CD1c-positive myeloid dendritic cell (primary cell): ENCODE measurements at regions not wholly inside any gene's neighbourhood (a gene's known extent, or its start where the extent isn't known, plus 50 kb on each side); places are given as distances from the start of the nearest gene placed in this dataset.

ENCODE experiments used
- DNase-seq: peaks from one replicate; pipeline ENCODE4 v3.0.0-alpha.2; 2016; ENCODE audit errors: extremely low spot score

DNA sequence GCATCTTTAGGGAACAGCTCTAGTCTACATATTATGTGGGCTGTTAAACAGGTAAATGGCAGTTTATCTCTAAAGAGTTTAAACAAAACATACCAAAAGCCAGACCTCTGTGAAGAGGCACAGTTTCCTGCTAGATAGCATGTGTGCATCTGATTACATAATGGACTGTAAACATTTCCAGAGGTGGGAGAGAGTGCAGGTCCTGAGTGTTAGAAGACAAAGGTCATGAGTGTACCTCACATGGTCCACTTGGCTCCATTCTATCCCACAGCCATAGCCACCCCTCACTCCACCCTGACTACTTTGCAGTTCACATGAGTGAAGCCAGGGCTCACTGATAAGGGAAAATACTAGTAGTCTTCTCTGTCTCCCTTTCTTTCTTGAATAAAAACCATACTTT, 233.4 kb downstream of the MTX2 start:
- DNase-seq: no peak

DNA sequence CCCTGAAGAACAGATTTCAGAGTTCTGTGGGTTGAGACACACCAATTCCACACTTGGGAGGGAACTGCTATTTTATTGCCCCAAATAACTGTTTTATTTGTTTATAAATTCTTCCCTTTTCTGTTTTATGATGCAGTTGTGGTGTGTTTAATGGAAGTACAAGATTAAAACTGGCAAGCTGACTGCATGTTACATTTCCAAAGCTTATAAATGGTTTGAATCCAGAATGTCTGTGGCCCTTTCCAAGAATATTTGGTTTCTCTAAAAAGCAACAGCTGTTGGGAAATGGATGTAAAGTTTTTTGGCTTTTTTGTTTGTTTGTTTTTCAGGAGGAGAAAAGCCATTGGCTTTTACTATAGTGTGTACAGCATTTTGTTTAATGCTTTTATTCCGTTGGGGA, 234.5 kb downstream of the MTX2 start:
- no peak for DNase-seq

DNA sequence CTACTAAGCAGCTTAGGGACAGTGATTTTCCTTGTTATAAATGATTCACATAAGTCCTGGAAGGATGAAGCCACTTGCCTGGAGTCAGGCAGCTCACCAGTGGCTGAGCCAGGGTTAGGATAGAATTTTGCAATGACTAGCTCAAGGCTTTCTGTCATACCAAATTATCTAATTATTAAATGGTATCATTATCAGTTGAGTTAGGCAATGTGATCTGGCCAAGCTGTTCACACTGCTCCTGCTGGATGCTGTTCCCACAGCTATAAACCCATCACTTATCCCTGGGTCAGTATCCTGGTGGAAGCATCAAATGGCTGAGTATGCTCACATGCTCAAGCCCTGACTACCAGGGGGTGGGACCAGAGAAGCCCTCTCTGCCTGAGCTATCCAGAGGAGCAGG, 235.2 kb downstream of the MTX2 start:
- no peak for DNase-seq

DNA sequence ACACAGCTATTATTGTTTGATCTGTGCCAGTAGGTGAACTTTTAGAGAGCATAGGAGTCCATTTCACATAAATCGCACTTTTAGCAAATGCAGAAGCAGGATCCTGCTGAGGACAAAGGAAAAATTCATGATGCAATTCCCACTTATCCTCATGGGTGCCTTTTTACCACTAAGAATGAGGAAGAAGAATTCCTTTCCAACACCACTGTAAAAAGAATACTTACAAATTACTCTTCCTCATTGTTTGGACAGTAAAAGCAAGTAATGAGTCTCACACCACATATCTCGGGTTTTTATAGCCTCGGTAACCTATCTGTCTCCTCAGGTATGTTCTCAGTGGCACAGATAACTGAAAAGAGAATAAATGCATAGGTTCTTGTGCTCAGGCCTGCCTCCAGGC, 238.5 kb downstream of the MTX2 start:
- no peak for DNase-seq

DNA sequence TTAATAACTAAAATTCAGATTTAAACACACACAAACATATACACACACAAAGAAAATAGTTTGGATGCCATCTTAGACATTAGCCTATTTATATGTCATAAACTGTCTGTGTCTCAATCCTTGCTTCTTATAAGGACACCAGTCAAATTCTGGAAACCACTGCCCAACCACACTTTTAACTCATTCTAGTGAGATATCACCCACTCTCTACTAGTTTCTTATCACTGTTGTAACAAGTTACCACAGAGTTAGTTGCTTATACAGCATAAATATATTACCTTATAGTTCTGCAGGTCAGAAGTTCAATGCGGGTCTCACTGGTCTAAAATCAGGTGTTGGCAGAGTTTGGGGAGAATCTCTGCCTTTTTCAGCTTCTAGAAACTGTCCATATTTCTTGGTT, 239.1 kb downstream of the MTX2 start:
- no peak for DNase-seq

DNA sequence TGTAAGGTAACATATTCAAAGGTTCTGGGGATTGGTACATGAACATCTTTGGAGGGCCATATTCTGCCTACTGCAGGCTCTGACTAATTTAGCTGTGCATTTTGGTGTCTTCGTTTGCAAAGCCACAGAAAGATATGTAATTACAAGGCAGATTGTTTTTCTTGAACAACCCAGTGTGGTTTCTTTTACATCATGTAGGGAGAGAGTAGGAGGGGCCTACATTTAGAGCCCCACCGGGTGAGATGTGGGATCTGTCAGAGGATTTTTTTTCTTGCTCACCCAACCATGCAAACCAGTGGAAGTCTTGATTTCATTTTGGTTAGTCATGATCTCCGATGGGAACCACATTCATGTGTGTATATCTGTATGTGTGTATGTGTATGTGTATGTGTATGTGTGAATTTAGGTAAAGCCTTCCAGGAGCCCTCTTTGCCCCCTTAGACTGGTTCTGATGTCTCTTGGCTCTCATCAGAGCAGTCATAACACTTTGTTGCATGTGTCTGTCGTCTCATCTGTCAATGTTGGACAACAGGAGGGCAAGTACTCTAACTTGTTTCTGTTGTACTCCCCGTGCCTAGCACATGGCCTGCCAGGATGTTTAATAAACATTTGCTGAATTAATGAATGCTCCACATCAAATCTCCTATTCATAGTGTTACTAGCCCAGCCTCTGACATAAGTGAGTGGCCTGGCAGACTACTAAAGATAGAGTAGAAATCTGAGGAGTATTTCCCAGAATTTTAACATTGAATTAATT, 239.9 kb downstream of the MTX2 start:
- no peak for DNase-seq

DNA sequence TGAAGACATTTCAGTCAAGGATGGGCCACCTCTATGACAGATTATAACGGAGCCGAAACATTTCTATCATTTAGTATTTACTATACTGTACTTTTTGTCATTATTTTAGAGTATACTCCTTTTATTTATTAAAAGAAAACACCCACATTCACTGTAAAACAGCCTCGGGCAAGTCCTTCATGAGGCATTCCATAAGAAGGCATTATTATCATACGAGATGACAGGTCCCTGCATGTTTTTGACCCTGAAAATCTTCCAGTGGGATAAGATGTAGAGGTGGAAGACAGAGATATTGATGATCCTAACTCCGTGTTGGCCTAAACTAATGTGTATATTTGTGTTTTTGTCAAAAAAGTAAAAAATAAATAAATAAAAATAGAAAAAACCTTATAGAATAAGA, 245.0 kb downstream of the MTX2 start:
- no peak for DNase-seq

DNA sequence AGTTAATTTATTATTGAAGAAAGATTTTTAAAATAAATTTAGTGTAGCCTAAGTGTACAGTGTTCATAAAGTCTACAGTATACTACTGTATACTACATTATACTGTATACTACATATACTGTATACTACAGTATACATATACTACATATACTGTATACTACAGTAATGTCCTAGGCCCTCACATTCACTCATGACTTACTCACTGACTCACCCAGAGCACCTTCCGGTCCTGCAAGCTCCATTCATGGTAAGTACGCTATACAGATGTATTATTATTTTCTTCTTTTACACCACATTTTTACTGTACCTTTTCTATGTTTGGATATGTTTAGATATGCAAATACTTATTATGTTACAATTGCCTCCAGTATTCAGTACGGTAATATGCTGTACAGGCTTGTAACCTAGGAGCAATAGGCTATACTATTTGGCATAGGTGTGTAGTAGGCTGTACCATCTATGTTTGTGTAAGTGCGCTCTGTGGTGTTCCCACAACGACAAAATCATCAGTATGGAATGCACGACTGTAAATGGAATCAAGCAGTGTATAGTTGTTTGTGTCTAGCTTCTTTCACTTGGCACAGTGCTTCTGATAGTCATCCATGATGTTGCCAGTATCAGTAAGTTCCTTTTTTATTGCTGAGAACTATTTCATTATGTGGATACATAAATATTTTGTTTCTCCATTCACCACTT, 245.7 kb downstream of the MTX2 start:
- DNase-seq: no peak

DNA sequence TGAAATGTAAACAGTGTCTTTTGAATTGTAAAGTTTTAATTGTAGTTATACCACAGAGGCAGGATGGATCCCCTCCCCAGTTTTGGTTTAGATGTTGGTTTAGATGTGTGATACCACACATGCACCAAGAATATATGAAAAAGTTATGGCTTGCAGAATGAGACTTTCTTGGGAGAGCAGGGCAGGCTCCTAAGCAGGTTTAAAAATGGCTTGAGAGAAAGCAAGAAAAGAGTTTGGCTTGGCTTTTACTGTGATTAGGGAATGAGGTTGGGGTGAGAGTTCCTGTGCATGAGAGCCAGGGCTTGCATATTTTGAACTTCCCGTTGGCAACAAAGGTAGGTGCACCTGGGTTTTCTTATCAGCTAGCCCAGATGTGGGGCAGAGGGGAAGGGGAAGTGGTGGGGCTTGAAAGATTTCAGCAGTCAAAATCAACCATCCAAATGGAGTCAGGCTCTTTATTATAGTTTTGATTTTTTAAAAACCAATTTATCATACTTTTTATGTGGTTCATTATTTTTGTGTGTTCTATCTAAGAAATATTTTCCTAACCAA, 246.9 kb downstream of the MTX2 start:
- no peak for DNase-seq

DNA sequence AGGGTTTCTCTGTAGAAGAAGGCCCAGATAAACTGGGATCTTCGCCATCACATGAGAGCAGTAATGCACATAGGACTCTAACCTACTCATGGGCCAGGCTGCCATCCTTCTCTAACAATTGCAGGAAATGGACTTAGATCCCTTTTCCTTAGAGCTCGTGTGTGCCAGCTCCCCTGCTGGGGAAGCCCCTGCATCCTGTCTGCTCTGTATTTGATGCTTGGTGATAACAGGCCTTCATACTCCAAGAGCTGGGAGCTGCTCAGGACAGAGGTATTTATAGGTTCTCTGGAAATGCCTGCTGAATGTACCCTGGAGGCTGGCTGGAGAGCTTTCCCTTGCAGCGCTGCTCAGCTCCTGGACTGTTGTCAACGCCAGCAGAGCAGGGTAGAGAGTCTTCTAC, 249.6 kb downstream of the MTX2 start:
- no peak for DNase-seq

DNA sequence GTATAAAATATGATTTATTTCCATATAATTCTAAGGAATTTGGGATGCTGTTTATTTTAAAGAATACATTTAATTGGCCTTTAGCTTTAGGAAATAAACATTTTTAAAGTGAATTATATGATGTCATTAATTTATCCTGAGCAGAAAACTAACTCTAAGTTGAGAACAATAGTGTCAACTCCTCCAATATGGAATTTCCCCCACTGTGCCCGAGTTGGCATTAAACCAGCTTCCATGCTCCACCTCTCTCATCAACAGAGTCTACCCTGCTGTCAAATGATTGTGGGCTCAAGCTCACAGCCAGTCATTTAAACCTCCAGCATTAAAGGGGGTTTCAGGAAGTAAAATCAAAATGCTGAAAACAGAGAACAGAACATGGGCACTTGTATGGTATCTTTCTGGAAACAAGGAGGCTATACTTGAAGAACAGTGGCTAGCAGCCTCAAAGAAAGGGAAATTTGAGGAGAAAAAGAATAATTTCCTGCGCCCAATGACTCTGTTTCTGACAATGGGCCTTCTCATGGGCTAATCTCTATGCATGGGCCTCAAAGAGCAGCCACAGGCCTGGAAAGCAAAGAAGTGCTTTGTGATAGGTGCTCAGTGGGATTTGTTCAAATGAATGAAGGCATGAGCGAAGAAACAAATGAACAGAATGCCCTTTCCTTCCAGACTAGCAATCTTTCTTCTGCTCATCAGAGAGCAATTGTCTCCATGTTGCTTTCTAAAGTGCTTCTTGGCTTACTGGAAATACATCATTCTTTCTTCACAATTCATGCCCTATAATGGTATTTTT, 252.8 kb downstream of the MTX2 start:
- DNase-seq: no peak

DNA sequence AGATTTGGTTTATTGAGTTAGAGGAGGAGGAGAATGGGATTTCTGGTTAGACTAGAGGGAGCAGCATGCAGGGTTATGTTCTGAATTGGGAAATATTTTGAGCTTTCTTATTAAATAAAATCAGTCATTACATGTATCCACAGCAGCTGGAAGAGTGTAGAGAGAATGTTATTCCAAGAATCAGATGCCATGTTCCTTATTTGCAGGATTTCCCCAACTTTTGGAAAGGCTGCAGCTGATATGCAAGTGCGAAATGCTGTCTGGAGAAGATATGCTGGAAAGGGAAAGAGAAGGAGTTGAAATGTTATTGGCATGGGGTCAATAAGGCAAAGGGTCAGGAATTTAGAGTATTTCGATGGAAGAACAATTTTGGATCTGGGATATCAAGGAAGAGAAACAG, 255.8 kb downstream of the MTX2 start:
- DNase-seq: no peak

DNA sequence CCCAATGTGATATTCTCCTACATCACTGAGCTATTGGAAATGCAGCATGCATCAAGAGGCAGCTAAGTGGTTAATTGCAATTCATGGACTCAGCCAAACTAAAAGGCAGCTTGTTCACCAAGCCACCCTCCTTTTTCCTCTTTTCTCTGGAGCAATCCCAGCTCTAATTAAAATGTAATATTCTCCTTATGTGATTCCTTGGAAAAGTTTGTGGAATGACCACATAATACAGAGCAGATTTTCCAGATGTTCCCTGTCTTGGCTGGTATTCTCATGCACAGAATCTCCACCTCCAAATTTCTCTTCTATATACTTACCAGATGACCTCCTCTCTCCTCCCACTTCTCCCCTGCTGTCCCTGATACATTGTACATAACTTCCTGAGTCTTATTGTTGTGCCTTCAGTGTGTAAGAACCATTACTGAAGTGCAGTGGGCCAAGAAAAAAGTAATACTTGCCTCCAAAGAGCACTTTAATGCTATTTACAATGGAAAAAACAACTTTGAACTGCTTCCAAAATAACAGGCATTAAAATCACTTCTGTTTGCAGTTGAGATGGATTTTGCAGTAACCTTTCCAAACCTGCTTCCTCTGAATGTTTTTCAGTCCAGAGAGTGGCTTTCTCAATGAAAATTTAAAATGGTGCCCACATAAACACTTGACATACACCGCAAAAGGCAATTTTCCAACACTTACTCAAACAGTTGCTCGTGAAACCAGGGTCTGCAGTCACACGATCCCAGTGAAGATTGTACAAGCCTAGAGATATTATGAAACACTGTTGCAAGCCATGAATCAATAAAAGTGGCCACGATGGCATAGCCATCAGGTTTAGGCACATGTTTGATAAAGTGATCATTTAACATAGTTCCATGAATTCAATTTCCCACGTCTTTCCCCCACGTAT, 258.0 kb downstream of the MTX2 start:
- DNase-seq: no peak

DNA sequence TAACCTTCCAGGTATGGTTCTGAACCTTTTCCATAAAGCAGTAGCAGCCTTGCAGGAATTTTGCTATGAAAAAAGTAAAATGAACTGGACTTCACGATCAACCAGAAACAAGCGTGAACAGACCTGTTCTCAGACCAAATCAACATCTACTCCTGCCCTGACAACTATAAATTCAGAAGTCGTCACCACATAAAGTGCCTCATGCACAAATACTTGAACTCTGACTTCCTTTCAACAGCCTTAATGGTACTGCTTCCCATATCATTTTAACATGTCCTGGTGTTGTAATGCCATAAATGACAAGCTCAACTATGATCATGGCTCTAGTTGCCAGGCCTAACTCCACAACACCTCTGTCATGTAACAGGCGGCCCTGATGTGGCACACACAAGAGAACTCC, 262.4 kb downstream of the MTX2 start:
- no peak for DNase-seq

DNA sequence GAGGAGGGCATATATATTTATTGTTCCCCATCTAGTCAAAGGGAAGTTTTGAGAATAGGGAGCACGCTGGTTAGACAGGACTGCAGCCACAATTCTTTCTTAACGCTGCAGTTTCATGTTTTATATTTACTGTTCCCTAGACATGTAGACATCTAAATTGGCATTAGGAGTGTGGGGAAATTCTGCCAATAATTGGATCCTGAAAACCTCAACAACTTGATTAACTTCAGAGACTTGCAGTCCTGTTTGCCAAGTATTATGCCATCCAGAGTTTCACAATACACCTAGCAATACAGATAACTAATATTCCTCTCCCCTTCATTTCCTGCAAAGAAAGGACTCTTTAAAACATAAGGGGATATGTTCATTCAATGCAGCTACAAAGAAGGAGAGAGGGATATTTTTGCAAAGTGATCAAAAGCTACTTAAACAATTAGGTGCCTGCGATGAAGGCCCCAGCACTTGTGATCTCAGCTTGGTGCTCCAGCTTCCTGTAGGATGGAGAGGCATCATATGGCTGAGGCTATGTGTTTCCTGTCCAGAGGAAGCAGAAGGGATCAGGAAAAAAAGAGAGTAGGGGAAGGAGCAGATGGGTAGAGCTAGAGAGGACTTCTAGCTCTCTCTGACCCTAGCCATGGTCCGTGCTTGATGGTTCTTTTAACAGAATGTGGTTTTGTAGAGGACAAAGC, 264.4 kb downstream of the MTX2 start:
- DNase-seq: no peak

DNA sequence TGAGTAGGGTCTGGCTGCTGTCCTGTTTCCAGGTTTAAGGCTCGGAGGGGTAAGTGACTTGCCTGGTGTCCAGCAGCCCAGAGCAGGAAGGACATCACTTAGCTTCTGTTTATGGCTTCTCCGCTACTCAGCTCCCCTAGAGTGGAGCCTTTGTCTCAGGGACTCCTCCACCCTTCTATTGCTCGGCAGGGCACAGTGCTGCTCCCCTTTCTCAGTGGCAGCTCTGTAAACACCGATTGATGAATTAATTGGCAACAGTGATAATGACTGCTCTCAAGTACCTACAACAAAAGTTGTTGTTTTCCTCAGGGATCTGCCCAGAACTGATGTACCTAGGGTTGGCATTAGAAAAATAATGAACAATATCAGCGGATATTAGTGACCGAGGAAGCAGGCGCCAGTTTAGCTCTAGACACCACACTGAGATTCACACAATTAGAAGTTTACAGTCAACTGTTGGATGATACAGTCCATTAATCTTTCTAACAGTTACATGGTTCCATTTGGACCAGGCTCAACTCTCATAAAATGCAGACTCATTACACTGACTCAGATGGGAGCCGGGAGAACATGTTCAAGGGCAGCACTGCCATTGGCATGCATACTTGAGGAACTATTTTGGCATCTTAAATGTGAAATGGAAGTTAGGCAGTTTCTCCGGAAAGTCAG, 265.7 kb downstream of the MTX2 start:
- DNase-seq: no peak

DNA sequence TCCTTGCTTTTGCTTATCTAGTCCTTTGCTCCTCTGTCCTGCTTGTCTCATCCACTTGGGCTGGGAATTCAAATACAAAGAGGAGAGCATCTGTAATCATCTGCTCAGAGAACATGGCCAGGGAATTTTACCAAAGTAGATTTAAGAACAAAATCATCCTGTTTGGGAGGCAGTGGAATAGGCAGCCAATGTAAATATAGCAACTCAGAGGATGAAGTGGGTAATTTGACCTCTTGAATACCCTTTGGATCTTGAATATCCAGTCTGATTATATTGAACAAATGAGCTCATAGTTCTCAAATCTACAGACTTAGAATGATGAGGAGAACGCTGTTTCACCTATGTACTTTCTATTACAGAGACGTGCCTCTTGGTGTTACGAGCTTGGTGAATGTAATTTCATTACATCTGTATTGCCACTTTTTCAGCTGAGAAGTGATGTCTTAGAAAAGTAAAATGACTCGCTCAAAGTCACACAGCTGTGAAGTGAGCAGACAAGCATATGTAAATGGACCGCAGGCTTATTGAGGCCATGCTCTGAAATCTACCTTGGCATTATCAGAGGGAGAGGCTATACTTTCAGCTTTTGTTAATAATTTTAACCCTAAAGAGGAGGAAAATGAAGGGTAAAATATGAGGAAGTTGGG, 266.3 kb downstream of the MTX2 start:
- DNase-seq: no peak

DNA sequence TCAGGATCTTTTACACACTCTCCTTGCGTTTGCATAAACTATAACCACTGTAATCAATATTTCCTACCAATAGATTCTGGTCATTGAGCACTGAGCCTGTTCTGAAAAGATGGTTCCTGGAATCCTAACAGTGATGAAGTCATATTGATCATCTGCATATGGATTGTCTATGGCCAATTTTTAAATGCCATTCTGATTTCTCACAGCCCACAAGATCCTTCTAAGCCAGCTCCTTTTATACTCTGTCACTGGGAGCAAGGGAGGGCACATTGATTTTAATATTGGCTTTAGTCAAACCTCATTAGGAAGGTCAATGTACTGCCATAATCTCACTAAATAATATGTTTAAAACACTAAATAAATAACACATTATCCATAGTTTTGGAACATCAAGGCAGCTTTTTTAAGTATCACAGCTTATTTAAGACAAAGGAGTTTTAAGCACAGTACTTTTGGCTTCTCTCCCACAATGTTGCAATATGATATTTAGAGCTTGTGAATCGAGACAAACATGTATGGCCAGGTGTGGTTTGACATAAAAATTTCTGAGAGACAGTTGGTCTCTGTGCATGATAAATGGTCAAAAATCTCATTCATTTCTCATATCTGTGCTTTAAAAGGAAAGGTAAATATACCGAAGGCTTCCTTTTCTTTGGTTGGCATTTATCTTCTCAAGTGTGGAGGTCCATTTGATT, 267.3 kb downstream of the MTX2 start:
- DNase-seq: no peak

DNA sequence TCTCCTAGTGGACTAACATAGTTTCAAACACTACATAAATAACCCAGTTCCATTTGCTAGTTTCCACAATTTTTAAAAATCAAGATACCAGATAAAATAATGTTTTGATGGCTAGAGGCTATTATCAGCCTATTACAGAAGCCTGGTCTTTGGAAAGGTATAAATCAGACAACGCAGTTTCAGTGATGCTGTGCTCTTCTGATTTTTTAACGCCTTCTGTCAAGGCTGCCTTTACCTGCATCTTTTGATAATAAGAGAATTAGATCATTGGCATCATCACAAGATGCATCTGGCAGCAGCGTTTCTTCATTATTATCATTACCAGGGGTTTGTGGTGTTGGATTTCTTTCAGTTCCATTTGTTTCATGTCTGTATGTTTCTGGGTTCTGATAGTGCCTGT, 268.7 kb downstream of the MTX2 start:
- DNase-seq: no peak
